Endodermal cell (in vitro differentiated cells): ENCODE measurements at regions not wholly inside any gene's neighbourhood (a gene's known extent, or its start where the extent isn't known, plus 50 kb on each side); places are given as distances from the start of the nearest gene placed in this dataset.

Source experiments
- DNase-seq: peaks from one replicate; pipeline ENCODE4 v3.0.0-alpha.2; 2017
- H3K27ac ChIP-seq: 2 replicates; pipeline ENCODE4 v1.5.1; 2013; ENCODE audit warnings: mild to moderate bottlenecking, low read depth, low read length, moderate library complexity
- H3K27me3 ChIP-seq: 2 replicates; pipeline ENCODE4 v1.6.1; 2013; ENCODE audit warnings: mild to moderate bottlenecking, low read length, moderate library complexity; ENCODE audit not compliant: insufficient read depth, control insufficient read depth, poor library complexity, severe bottlenecking
- H3K36me3 ChIP-seq: 2 replicates; pipeline ENCODE4 v1.7.0; 2013; ENCODE audit warnings: mild to moderate bottlenecking, low read length, moderate library complexity; ENCODE audit not compliant: control insufficient read depth, insufficient read depth
- H3K4me1 ChIP-seq: one replicate; pipeline ENCODE4 v1.7.0; 2013; ENCODE audit warnings: low read length; ENCODE audit not compliant: control insufficient read depth, insufficient read depth
- H3K4me3 ChIP-seq: 2 replicates; pipeline ENCODE4 v1.5.1; 2013; ENCODE audit warnings: mild to moderate bottlenecking, low read length, moderate library complexity
- H3K9ac ChIP-seq: 2 replicates; pipeline ENCODE4 v1.6.1; 2013; ENCODE audit warnings: mild to moderate bottlenecking, low read length, moderate library complexity; ENCODE audit not compliant: poor library complexity, severe bottlenecking; ENCODE audit errors: extremely low read depth
- H3K9me3 ChIP-seq: 2 replicates; pipeline ENCODE4 v1.6.1; 2013; ENCODE audit warnings: mild to moderate bottlenecking, low read length, moderate library complexity; ENCODE audit not compliant: control insufficient read depth
- H3K27ac Mint-ChIP-seq: 2 replicates; pipeline ENCODE4 v1.8.0; 2020; ENCODE audit warnings: mixed read lengths
- H3K27me3 Mint-ChIP-seq: 2 replicates; pipeline ENCODE4 v1.8.0; 2021; ENCODE audit warnings: mild to moderate bottlenecking, mixed read lengths; ENCODE audit not compliant: insufficient read depth
- H3K36me3 Mint-ChIP-seq: 2 replicates; pipeline ENCODE4 v1.8.0; 2020; ENCODE audit warnings: low read depth, mixed read lengths
- H3K4me1 Mint-ChIP-seq: 2 replicates; pipeline ENCODE4 v1.8.0; 2020; ENCODE audit warnings: mixed read lengths
- H3K4me3 Mint-ChIP-seq: 2 replicates; pipeline ENCODE4 v1.8.0; 2020; ENCODE audit warnings: mild to moderate bottlenecking, moderate library complexity, mixed read lengths
- H3K9me3 Mint-ChIP-seq: 2 replicates; pipeline ENCODE4 v1.8.0; 2020; ENCODE audit warnings: mild to moderate bottlenecking, mixed read lengths
- WGBS, 2 experiments: methylation state at CpG; one replicate each; pipeline versions ENCODE4 v1.1.5 to v1.1.7; 2013; ENCODE audit warnings: missing lambda C conversion rate in 2 of 2, mixed read lengths in 1 of 2; ENCODE audit not compliant: insufficient coverage in 1 of 2, insufficient read length in 1 of 2; 5-methylcytosine and 5-hydroxymethylcytosine counted together
- TF ChIP-seq, protein P1 (sequence below): fragments of 200-600 bp; sonication (generic); conservative IDR thresholded peaks from 2 replicates; pipeline ENCODE4 v1.5.0; 2021; ENCODE audit warnings: antibody characterized with exemption, mild to moderate bottlenecking

DNA sequence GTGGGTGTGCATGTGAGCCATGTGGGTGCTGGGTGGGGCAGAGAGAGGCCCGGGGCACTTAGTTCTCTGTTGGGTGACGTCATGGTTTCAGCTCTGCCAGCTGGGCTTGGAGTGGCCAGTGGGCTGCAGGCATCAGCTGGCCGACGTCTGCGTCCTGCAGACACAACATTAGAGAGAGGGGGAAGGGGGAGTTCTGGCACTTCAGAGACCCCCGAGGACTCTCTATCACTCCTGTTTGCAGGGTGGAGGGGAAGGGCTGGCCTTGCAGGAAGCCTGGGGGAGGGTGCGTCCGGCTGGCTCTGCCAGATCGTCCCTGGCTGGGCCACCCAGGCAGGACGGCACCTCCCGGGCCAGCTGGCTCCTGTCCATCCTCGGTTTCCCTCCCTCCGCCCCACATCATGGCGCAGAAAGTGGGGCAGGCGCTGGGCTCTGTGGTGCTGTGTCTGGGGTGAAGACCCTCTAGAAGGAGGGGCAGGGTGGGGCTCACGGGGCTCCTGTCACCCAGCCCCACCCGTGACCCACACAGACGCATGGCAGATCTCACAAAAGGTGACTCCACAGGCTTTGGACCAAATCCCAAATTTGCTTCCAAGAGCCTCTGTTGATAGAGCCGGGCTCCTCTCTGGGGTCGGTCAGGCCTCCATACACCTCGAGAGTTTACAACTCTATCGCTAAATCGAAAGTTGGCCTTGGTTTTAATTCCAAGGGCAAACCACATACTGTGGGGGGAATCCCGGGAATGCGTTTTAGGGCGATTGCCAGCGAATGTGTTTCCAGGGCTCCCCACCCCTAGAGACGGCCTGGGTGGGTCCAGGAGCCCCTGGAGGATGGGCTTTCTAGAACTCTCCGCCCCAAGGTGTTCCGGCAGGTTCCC is 73.4 kb upstream of the TTC34 start:
- no peaks in the 10 kb centered on the region for H3K36me3 Mint-ChIP-seq
- H3K4me3 ChIP-seq, result no peak overlapping the region
- no peaks in the 10 kb centered on the region for H3K36me3 ChIP-seq
- H3K27ac Mint-ChIP-seq, result no peak overlapping the region
- H3K9me3 ChIP-seq, result peaks cover 16% of the 10 kb centered on the region
- WGBS, 2 experiments, result 87 to 88% methylated on average over 25 to 30 of the region's 30 CpGs
- H3K4me1 Mint-ChIP-seq, result no peaks in the 10 kb centered on the region
- H3K27me3 Mint-ChIP-seq, result no peaks in the 10 kb centered on the region
- no peak overlapping the region for H3K9ac ChIP-seq
- no peak for DNase-seq
- H3K27me3 ChIP-seq, result no peaks in the 10 kb centered on the region
- H3K9me3 Mint-ChIP-seq, result peaks cover 90% of the 10 kb centered on the region
- H3K4me3 Mint-ChIP-seq, result no peak overlapping the region
- no peak overlapping the region for H3K27ac ChIP-seq
- no peaks in the 10 kb centered on the region for H3K4me1 ChIP-seq
- TF ChIP-seq, protein P1, sequence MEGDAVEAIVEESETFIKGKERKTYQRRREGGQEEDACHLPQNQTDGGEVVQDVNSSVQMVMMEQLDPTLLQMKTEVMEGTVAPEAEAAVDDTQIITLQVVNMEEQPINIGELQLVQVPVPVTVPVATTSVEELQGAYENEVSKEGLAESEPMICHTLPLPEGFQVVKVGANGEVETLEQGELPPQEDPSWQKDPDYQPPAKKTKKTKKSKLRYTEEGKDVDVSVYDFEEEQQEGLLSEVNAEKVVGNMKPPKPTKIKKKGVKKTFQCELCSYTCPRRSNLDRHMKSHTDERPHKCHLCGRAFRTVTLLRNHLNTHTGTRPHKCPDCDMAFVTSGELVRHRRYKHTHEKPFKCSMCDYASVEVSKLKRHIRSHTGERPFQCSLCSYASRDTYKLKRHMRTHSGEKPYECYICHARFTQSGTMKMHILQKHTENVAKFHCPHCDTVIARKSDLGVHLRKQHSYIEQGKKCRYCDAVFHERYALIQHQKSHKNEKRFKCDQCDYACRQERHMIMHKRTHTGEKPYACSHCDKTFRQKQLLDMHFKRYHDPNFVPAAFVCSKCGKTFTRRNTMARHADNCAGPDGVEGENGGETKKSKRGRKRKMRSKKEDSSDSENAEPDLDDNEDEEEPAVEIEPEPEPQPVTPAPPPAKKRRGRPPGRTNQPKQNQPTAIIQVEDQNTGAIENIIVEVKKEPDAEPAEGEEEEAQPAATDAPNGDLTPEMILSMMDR, result no peak

DNA sequence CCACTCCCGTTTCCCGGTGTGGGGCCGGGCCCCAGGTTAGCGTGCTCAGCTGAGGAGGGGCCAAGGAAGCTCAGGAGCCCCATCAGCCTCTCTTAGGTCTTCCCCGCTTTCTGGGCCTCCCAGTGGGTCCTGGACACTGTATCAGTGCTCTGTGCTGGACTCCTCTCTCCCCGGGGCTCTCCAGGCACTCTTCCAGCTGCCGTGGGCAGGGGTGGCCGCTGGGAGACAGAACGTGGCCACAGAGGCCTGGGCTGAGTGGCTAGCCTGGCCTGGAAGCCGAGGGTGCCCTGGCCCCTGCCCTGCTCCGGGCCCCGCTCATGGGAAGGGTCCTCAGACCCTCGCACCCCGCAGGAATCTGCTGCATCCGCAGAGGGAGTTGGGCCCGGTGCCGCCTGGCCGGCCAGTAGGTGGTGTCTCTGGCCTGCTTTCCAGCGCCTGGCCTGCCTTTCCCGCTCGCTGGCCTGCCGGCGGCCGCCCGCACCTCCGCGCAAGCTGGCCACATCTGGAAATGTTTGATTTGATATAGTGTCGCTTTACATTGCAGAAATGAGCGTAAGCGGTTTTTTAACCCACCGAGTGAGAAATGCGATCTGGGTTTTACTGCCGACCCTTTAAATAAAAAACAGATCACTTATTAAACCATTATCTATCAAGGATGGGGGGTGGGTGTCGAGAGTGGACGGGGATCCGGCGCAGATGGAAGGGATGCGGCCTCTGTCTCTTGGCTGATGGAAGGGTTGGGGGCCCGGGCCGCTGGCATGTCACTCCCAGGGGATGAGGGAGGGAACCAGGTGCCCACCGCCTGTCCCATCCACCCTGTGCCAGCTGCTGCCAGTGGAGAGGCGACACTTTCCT is 74.4 kb upstream of the TTC34 start:
- Mint-ChIP-seq H3K4me3 (no peak overlapping the region), H3K9me3 (peaks cover 89% of the 10 kb centered on the region), H3K27me3 (no peaks in the 10 kb centered on the region), H3K27ac (no peak overlapping the region), H3K36me3 (no peaks in the 10 kb centered on the region), H3K4me1 (no peaks in the 10 kb centered on the region)
- peaks cover 20% of the 10 kb centered on the region for H3K9me3 ChIP-seq
- H3K4me3 ChIP-seq, result no peak overlapping the region
- H3K27ac ChIP-seq, result no peak overlapping the region
- H3K27me3 ChIP-seq, result no peaks in the 10 kb centered on the region
- H3K36me3 ChIP-seq, result no peaks in the 10 kb centered on the region
- 86 to 89% methylated on average over 19 to 42 of the region's 42 CpGs for WGBS, 2 experiments
- no peak overlapping the region for H3K9ac ChIP-seq
- no peak for DNase-seq
- no peaks in the 10 kb centered on the region for H3K4me1 ChIP-seq
- TF ChIP-seq, protein P1, result no peak

DNA sequence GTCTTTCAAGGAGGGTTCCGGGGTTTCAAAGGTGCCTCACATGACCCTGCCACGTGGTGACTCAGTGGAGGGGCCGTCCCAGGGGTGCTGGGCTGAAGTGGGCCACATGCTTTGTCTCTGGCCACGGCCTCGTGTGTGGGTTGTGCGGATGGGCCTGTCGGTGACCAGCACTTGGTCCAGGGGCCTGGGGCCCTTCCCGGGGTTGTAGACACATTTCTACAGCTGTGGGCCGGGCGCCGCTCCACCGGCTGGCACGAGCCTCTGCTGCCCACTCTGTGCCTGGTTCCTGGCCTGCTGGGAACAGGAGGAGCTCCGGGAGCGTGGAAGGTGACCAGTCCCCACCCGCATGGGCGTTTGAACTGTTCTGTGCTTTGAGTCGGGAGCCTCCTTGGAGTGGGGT is 75.4 kb upstream of the TTC34 start:
- no peak overlapping the region for H3K9ac ChIP-seq
- Mint-ChIP-seq H3K9me3 (peaks cover 84% of the 10 kb centered on the region), H3K27ac (no peak overlapping the region), H3K4me3 (no peak overlapping the region), H3K4me1 (no peaks in the 10 kb centered on the region), H3K36me3 (no peaks in the 10 kb centered on the region), H3K27me3 (no peaks in the 10 kb centered on the region)
- H3K4me1 ChIP-seq, result no peaks in the 10 kb centered on the region
- no peak for DNase-seq
- no peak overlapping the region for H3K27ac ChIP-seq
- no peak overlapping the region for H3K4me3 ChIP-seq
- H3K27me3 ChIP-seq, result no peaks in the 10 kb centered on the region
- 81% methylated on average over 10 to 18 of the region's 18 CpGs for WGBS, 2 experiments
- TF ChIP-seq, protein P1, result no peak
- H3K9me3 ChIP-seq, result peaks cover 14% of the 10 kb centered on the region
- no peaks in the 10 kb centered on the region for H3K36me3 ChIP-seq
